HepG2 (cell line): ENCODE measurements at regions not wholly inside any gene's neighbourhood (a gene's known extent, or its start where the extent isn't known, plus 50 kb on each side); places are given as distances from the start of the nearest gene placed in this dataset.

ENCODE experiments used
- ATAC-seq: fragments of 200-7000 bp; cut with Tn5 transposase; 3 replicates; pipeline ENCODE4 v1.9.1; 2020; ENCODE audit warnings: mild to moderate bottlenecking, moderate library complexity
- BruUV-seq: library from RNA; stranded (reverse); fragments of 400-500 nt; replicated peaks from 2 replicates; lab custom pipeline; 2021; lab: Mats Ljungman, UMichigan
- CTCF ChIA-PET: fragments of 300-600 bp; formaldehyde crosslinking; extraction: SDS; loops from one replicate; lab custom pipeline; 2021; ENCODE audit warnings: low total read pairs, inconsistent platforms, low intra/inter-chr PET ratio; lab: Yijun Ruan, JAX
- POLR2A ChIA-PET: fragments of 350-600 bp; sonication (Branson Sonifier 250); formaldehyde crosslinking; loops from one replicate; lab custom pipeline; 2020; ENCODE audit warnings: antibody characterized with exemption, inconsistent platforms; lab: Yijun Ruan, JAX
- DNase-seq: peaks from one replicate; pipeline ENCODE4 v3.0.0-alpha.2; 2015; ENCODE audit warnings: low spot score
- FAIRE-seq: peaks from 3 replicates; lab custom pipeline; 2011; peaks lifted over from hg19 to GRCh38; lab: Jason Lieb, UNC
- H2AFZ ChIP-seq: one replicate; pipeline ENCODE4 v1.6.1; 2011; ENCODE audit warnings: low read length, inconsistent platforms
- H3K27ac ChIP-seq: fragments of 300-600 bp; 3 replicates; pipeline ENCODE4 v1.8.0; 2011; ENCODE audit warnings: mixed run types, mild to moderate bottlenecking, mixed read lengths, low read length, inconsistent platforms; ENCODE audit not compliant: insufficient read depth; ENCODE audit errors: extremely low read length
- H3K27me3 ChIP-seq, 2 experiments: fragments of 200-600 bp in 1 of 2; 2 replicates in 1 of 2; 3 replicates in 1 of 2; pipeline versions ENCODE4 v1.6.0 to v1.8.0; 2011; ENCODE audit warnings: low read length in 2 of 2, mild to moderate bottlenecking in 2 of 2, moderate library complexity in 2 of 2, inconsistent platforms in 1 of 2; ENCODE audit not compliant: insufficient read depth in 2 of 2, control insufficient read depth in 1 of 2
- H3K36me3 ChIP-seq, 2 experiments: fragments of 200-600 bp in 1 of 2; replicated peaks in 1 of 2; 2 replicates in 1 of 2; 3 replicates in 1 of 2; pipeline versions ENCODE4 v1.5.1 to v1.8.0; 2011; ENCODE audit warnings: low read length in 2 of 2, inconsistent platforms in 1 of 2; ENCODE audit not compliant: insufficient read depth in 2 of 2, control insufficient read depth in 1 of 2
- H3K4me1 ChIP-seq: 2 replicates; pipeline ENCODE4 v1.5.1; 2012; ENCODE audit warnings: low read length, inconsistent platforms; ENCODE audit not compliant: insufficient read depth
- H3K4me2 ChIP-seq: 2 replicates; pipeline ENCODE4 v1.6.0; 2011; ENCODE audit warnings: low read depth, low read length, inconsistent platforms
- H3K4me3 ChIP-seq, 3 experiments: fragments of 200-600 bp in 1 of 3; sonication (generic), shearing (Covaris generic) in 1 of 3; replicated peaks in 1 of 3; 2 replicates each; pipeline ENCODE4 v1.5.1; 2011 to 2016; ENCODE audit warnings: low read length in 3 of 3, inconsistent platforms in 2 of 3, low read depth in 2 of 3, mild to moderate bottlenecking in 2 of 3, control low read depth in 1 of 3, mixed read lengths in 1 of 3; ENCODE audit not compliant: insufficient read depth in 1 of 3
- H3K79me2 ChIP-seq: one replicate; pipeline ENCODE4 v1.6.1; 2011; ENCODE audit warnings: low read length, inconsistent platforms; ENCODE audit not compliant: insufficient read depth
- H3K9ac ChIP-seq: 2 replicates; pipeline ENCODE4 v1.6.0; 2011; ENCODE audit warnings: mild to moderate bottlenecking, low read depth, low read length, inconsistent platforms; ENCODE audit not compliant: insufficient read depth
- H3K9me3 ChIP-seq: 2 replicates; pipeline ENCODE4 v1.5.1; 2012; ENCODE audit warnings: mild to moderate bottlenecking, low read length
- H4K20me1 ChIP-seq: 2 replicates; pipeline ENCODE4 v1.6.0; 2011; ENCODE audit warnings: inconsistent platforms, mild to moderate bottlenecking, low read length, moderate library complexity; ENCODE audit not compliant: insufficient read depth
- NFKBIZ ChIP-seq: IDR thresholded peaks from 2 replicates; pipeline ENCODE4 v1.6.1; 2018; ENCODE audit warnings: missing genetic modification reagents, missing compliant biosample characterization
- NR3C1 ChIP-seq: sonication (generic); formaldehyde crosslinking; IDR thresholded peaks from 2 replicates; pipeline ENCODE4 v1.4.0; 2020; ENCODE audit warnings: missing genetic modification reagents
- ONECUT2 ChIP-seq: sonication (generic); formaldehyde crosslinking; IDR thresholded peaks from 2 replicates; pipeline ENCODE4 v1.4.0; 2020; ENCODE audit warnings: missing genetic modification reagents
- ZBTB7B ChIP-seq: sonication (generic); formaldehyde crosslinking; IDR thresholded peaks from 2 replicates; pipeline ENCODE4 v1.4.0; 2020; ENCODE audit warnings: missing genetic modification reagents
- ZMYM4 ChIP-seq: sonication (generic); formaldehyde crosslinking; IDR thresholded peaks from 2 replicates; pipeline ENCODE4 v1.8.1; 2023; ENCODE audit warnings: mild to moderate bottlenecking, missing genetic modification reagents
- ZNF451 ChIP-seq: sonication (generic); formaldehyde crosslinking; IDR thresholded peaks from 2 replicates; pipeline ENCODE4 v1.5.0; 2020; ENCODE audit warnings: mild to moderate bottlenecking, missing genetic modification reagents
- ZNF768 ChIP-seq: sonication (generic); formaldehyde crosslinking; IDR thresholded peaks from 2 replicates; pipeline ENCODE4 v1.4.0; 2020; ENCODE audit warnings: missing genetic modification reagents
- WGBS: methylation state at CpG from one replicate; pipeline ENCODE4 v1.1.6; 2017; ENCODE audit warnings: low lambda C conversion rate; 5-methylcytosine and 5-hydroxymethylcytosine counted together
- in situ Hi-C: cut with HindIII; loops from 2 replicates; pipeline ENCODE4 v1.10.0; 2017; ENCODE audit warnings: low pct_unique_long_range_greater_than_20kb; ENCODE audit not compliant: extremely low pct_ligation_motif_present
- intact Hi-C: fragments of 100-400 bp; cut with micrococcal nuclease; formaldehyde crosslinking; loops from one replicate; pipeline ENCODE4 v1.10.0; 2022; ENCODE audit not compliant: unreplicated experiment
- TF ChIP-seq, protein P1 (sequence below): sonication (generic); formaldehyde crosslinking; IDR thresholded peaks from 2 replicates; pipeline ENCODE4 v1.4.0; 2020; ENCODE audit warnings: mild to moderate bottlenecking, missing genetic modification reagents
- TF ChIP-seq, protein P2 (sequence below): IDR thresholded peaks from 2 replicates; pipeline ENCODE4 v1.6.1; 2016; ENCODE audit warnings: low read depth, borderline replicate concordance

DNA sequence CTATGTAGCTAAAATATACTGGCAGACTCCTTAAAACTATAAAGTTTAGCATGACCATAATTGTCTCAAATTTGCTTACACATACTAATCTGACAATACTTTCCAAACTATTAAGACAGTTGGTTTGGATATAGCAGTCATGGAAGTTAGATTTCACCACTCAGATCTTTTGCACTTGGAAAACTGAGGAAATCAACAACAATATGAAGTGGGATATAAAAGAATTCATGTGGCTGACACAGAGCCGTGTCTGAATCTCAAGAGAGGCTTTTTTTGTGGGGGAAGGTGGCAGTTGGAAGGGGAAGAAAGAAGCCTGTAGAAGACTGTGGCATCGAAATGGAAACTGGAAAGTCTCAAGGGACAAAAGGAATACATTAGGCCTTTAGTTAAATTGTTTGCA, 166.6 kb upstream of the FLRT2 start:
- no peak for DNase-seq
- CTCF ChIA-PET = no interaction called here
- FAIRE-seq = no peak
- ATAC-seq = no peak
- Histone ChIP-seq H3K79me2 (no peaks in the 10 kb centered on the region), H4K20me1 (no peaks in the 10 kb centered on the region), H3K4me3 (no peak overlapping the region), H2AFZ (no peak overlapping the region), H3K4me1 (no peaks in the 10 kb centered on the region), H3K27ac (no peak overlapping the region), H3K27me3 (no peaks in the 10 kb centered on the region), H3K4me2 (no peak overlapping the region), H3K9ac (no peak overlapping the region), H3K9me3 (peaks cover 74% of the 10 kb centered on the region), H3K36me3 (no peaks in the 10 kb centered on the region)
- POLR2A ChIA-PET = no interaction called here
- in situ Hi-C loops = no loop called here
- 1% methylated on average over 2 of the region's 2 CpGs for WGBS
- BruUV-seq = no TSS peak
- TF ChIP-seq ZMYM4 (no peak), NR3C1 (CRISPR knock-in tag) (no peak), ZBTB7B (CRISPR knock-in tag) (no peak), ZNF768 (CRISPR knock-in tag) (no peak), ONECUT2 (CRISPR knock-in tag) (no peak), NFKBIZ (no peak), ZNF451 (no peak)
- TF ChIP-seq, protein P1, sequence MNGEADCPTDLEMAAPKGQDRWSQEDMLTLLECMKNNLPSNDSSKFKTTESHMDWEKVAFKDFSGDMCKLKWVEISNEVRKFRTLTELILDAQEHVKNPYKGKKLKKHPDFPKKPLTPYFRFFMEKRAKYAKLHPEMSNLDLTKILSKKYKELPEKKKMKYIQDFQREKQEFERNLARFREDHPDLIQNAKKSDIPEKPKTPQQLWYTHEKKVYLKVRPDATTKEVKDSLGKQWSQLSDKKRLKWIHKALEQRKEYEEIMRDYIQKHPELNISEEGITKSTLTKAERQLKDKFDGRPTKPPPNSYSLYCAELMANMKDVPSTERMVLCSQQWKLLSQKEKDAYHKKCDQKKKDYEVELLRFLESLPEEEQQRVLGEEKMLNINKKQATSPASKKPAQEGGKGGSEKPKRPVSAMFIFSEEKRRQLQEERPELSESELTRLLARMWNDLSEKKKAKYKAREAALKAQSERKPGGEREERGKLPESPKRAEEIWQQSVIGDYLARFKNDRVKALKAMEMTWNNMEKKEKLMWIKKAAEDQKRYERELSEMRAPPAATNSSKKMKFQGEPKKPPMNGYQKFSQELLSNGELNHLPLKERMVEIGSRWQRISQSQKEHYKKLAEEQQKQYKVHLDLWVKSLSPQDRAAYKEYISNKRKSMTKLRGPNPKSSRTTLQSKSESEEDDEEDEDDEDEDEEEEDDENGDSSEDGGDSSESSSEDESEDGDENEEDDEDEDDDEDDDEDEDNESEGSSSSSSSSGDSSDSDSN (CRISPR knock-in tag) = no peak
- TF ChIP-seq, protein P2, sequence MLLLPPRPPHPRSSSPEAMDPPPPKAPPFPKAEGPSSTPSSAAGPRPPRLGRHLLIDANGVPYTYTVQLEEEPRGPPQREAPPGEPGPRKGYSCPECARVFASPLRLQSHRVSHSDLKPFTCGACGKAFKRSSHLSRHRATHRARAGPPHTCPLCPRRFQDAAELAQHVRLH (CRISPR knock-in tag) = no peak
- intact Hi-C loops = no loop called here
